GM23338 (cell line): ENCODE measurements at regions not wholly inside any gene's neighbourhood (a gene's known extent, or its start where the extent isn't known, plus 50 kb on each side); places are given as distances from the start of the nearest gene placed in this dataset.

Experiments used
- ATAC-seq: fragments of 200-7000 bp; cut with Tn5 transposase; 3 replicates; pipeline ENCODE4 v1.9.1; 2020
- DNase-seq: peaks from one replicate; pipeline ENCODE4 v3.0.0-alpha.2; 2015; ENCODE audit warnings: low spot score
- H2AFZ ChIP-seq: fragments of 200-600 bp; sonication (generic); 2 replicates; pipeline ENCODE4 v1.8.0; 2016; ENCODE audit warnings: antibody characterized with exemption, mild to moderate bottlenecking, moderate library complexity
- H3F3A ChIP-seq: fragments of 200-600 bp; sonication (generic); replicated peaks from 2 replicates; pipeline ENCODE4 v1.8.0; 2017; ENCODE audit warnings: antibody characterized with exemption, mixed run types, low read depth
- H3K27ac ChIP-seq: fragments of 200-600 bp; sonication (generic); 2 replicates; pipeline ENCODE4 v1.6.1; 2016; ENCODE audit warnings: low read depth
- H3K27me3 ChIP-seq: fragments of 200-600 bp; sonication (generic); 2 replicates; pipeline ENCODE4 v1.8.0; 2016; ENCODE audit warnings: mild to moderate bottlenecking, mixed run types, moderate library complexity; ENCODE audit not compliant: insufficient read depth
- H3K36me3 ChIP-seq: fragments of 200-600 bp; sonication (generic); 2 replicates; pipeline ENCODE4 v1.8.0; 2016; ENCODE audit warnings: mild to moderate bottlenecking; ENCODE audit not compliant: insufficient read depth
- H3K4me1 ChIP-seq: fragments of 200-600 bp; sonication (generic); 2 replicates; pipeline ENCODE4 v1.8.0; 2016; ENCODE audit warnings: mild to moderate bottlenecking, moderate library complexity; ENCODE audit not compliant: insufficient read depth
- H3K4me2 ChIP-seq: fragments of 200-600 bp; sonication (generic); 2 replicates; pipeline ENCODE4 v1.7.1; 2017; ENCODE audit warnings: mixed run types
- H3K4me3 ChIP-seq: fragments of 200-600 bp; sonication (generic); 2 replicates; pipeline ENCODE4 v1.6.1; 2016; ENCODE audit warnings: mixed run types
- H3K79me2 ChIP-seq: fragments of 200-600 bp; sonication (generic); replicated peaks from 2 replicates; pipeline ENCODE4 v1.8.0; 2017; ENCODE audit warnings: mild to moderate bottlenecking; ENCODE audit not compliant: insufficient read depth
- H3K9me2 ChIP-seq: fragments of 200-600 bp; sonication (generic); 2 replicates; pipeline ENCODE4 v1.8.0; 2017; ENCODE audit not compliant: insufficient read depth
- H4K20me1 ChIP-seq: fragments of 200-600 bp; sonication (generic); replicated peaks from 2 replicates; pipeline ENCODE4 v1.8.0; 2017; ENCODE audit warnings: mild to moderate bottlenecking; ENCODE audit not compliant: insufficient read depth
- H3K27ac Mint-ChIP-seq: 2 replicates; pipeline ENCODE4 v1.8.0; 2020; ENCODE audit warnings: inconsistent platforms, mild to moderate bottlenecking, moderate library complexity, mixed read lengths
- H3K27me3 Mint-ChIP-seq: 3 replicates; pipeline ENCODE4 v1.8.0; 2022; ENCODE audit warnings: low read depth, mild to moderate bottlenecking, moderate library complexity, mixed read lengths, inconsistent platforms; ENCODE audit not compliant: insufficient read depth, poor library complexity
- H3K36me3 Mint-ChIP-seq: 3 replicates; pipeline ENCODE4 v1.8.0; 2021; ENCODE audit warnings: low read depth, mild to moderate bottlenecking, inconsistent platforms, moderate library complexity, mixed read lengths
- H3K4me1 Mint-ChIP-seq: 3 replicates; pipeline ENCODE4 v1.8.0; 2020; ENCODE audit warnings: mild to moderate bottlenecking, inconsistent platforms, mixed read lengths
- H3K4me3 Mint-ChIP-seq: 3 replicates; pipeline ENCODE4 v1.8.0; 2021; ENCODE audit warnings: moderate library complexity, mild to moderate bottlenecking, inconsistent platforms, mixed read lengths
- H3K9me3 Mint-ChIP-seq: 3 replicates; pipeline ENCODE4 v1.8.0; 2020; ENCODE audit warnings: moderate library complexity, mild to moderate bottlenecking, inconsistent platforms, mixed read lengths
- CREB1 ChIP-seq: fragments of 250-450 bp; sonication (Bioruptor Pico); IDR thresholded peaks from 2 replicates; pipeline ENCODE4 v1.5.0; 2020; ENCODE audit warnings: low read depth, mild to moderate bottlenecking, moderate library complexity
- CTCF ChIP-seq, 2 experiments: fragments of 200-600 bp in 1 of 2; sonication (generic) in 1 of 2; conservative IDR thresholded peaks; 2 replicates each; pipeline versions ENCODE4 v1.5.1 to v1.6.1; 2016 to 2017; ENCODE audit warnings: antibody characterized with exemption in 2 of 2, low read depth in 2 of 2, mild to moderate bottlenecking in 2 of 2, moderate library complexity in 1 of 2
- ETS1 ChIP-seq: IDR thresholded peaks from 2 replicates; pipeline ENCODE4 v1.6.1; 2016; ENCODE audit warnings: antibody characterized with exemption
- EZH2 ChIP-seq: fragments of 200-600 bp; sonication (generic); IDR thresholded peaks from one replicate; pipeline ENCODE4 v1.8.0; 2017; ENCODE audit warnings: antibody characterized with exemption, mild to moderate bottlenecking, low read depth; ENCODE audit not compliant: unreplicated experiment
- EZH2phosphoT487 ChIP-seq: fragments of 200-600 bp; sonication (generic); IDR thresholded peaks from one replicate; pipeline ENCODE4 v1.8.1; 2018; ENCODE audit warnings: antibody characterized with exemption; ENCODE audit not compliant: unreplicated experiment
- JUNB ChIP-seq: IDR thresholded peaks from one replicate; pipeline ENCODE4 v1.6.1; 2016; ENCODE audit warnings: antibody characterized with exemption; ENCODE audit not compliant: unreplicated experiment
- NANOG ChIP-seq: IDR thresholded peaks from 2 replicates; pipeline ENCODE4 v1.6.1; 2016; ENCODE audit warnings: antibody characterized with exemption, borderline replicate concordance
- POLR2AphosphoS5 ChIP-seq: IDR thresholded peaks from 2 replicates; pipeline ENCODE4 v1.6.1; 2016; ENCODE audit warnings: antibody characterized with exemption, low read depth
- REST ChIP-seq: IDR thresholded peaks from one replicate; pipeline ENCODE4 v1.6.1; 2018; ENCODE audit warnings: antibody characterized with exemption; ENCODE audit not compliant: unreplicated experiment
- STAT1 ChIP-seq: IDR thresholded peaks from one replicate; pipeline ENCODE4 v1.6.1; 2016; ENCODE audit warnings: antibody characterized with exemption; ENCODE audit not compliant: unreplicated experiment
- ZNF114 ChIP-seq: fragments of 250-450 bp; sonication (Bioruptor Pico); IDR thresholded peaks from 2 replicates; pipeline ENCODE4 v1.5.0; 2020; ENCODE audit warnings: mild to moderate bottlenecking, moderate library complexity
- ZNF331 ChIP-seq: fragments of 250-450 bp; sonication (Bioruptor Pico); IDR thresholded peaks from 2 replicates; pipeline ENCODE4 v1.5.0; 2020; ENCODE audit warnings: low read depth, mild to moderate bottlenecking, moderate library complexity
- ZNF462 ChIP-seq: fragments of 250-450 bp; sonication (Bioruptor Pico); IDR thresholded peaks from 2 replicates; pipeline ENCODE4 v1.5.0; 2020; ENCODE audit warnings: mild to moderate bottlenecking, moderate library complexity

GRCh38 chr15:96807361-96807760 is 476.9 kb downstream of the NR2F2 start:
- no peaks in the 10 kb centered on the region for H3F3A ChIP-seq
- Mint-ChIP-seq H3K4me1 (peaks cover 23% of the 10 kb centered on the region), H3K27me3 (no peaks in the 10 kb centered on the region), H3K9me3 (no peaks in the 10 kb centered on the region), H3K27ac (no peak overlapping the region), H3K4me3 (no peak overlapping the region), H3K36me3 (no peaks in the 10 kb centered on the region; the same call in 1 of the 3 replicates)
- no peaks in the 10 kb centered on the region for H4K20me1 ChIP-seq
- H3K27ac ChIP-seq = no peak overlapping the region
- no peaks in the 10 kb centered on the region for H3K79me2 ChIP-seq
- H3K27me3 ChIP-seq = no peaks in the 10 kb centered on the region
- TF ChIP-seq EZH2 (no peak), REST (no peak), ZNF114 (CRISPR knock-in tag) (no peak), CREB1 (CRISPR knock-in tag) (no peak), ZNF462 (CRISPR knock-in tag) (no peak), ETS1 (no peak), CTCF (conservative IDR thresholded peaks at IDR 0.05; ENCODE audit: low read depth in 2 of 2) (no peak), EZH2phosphoT487 (no peak), JUNB (no peak), ZNF331 (CRISPR knock-in tag) (no peak), NANOG (no peak), POLR2AphosphoS5 (no peak), STAT1 (no peak)
- H3K4me3 ChIP-seq = no peak overlapping the region
- ATAC-seq = no peak
- no peaks in the 10 kb centered on the region for H3K36me3 ChIP-seq
- DNase-seq = no peak
- no peak overlapping the region for H2AFZ ChIP-seq
- peaks cover 20% of the 10 kb centered on the region for H3K4me1 ChIP-seq
- peaks cover 10% of the 10 kb centered on the region for H3K9me2 ChIP-seq
- no peak overlapping the region for H3K4me2 ChIP-seq
